ENCODE measurements at regions not wholly inside any gene's neighbourhood (a gene's known extent, or its start where the extent isn't known, plus 50 kb on each side); places are given as distances from the start of the nearest gene placed in this dataset. TPM values are rescaled to one million over a fixed set of nuclear protein-coding genes. Genes with fewer than 3 reads are reported as not detected.

- Histone ChIP-seq H3K4me2 (no peak overlapping the region), H3K9me2 (replicated peaks; ENCODE audit: insufficient read depth) (no peaks in the 10 kb centered on the region), H3K9me3 (ENCODE audit: low read depth) (no peaks in the 10 kb centered on the region), H2AFZ (no peak overlapping the region), H3K27ac (no peak overlapping the region), H3K4me3 (no peak overlapping the region), H3K36me3 (replicated peaks; ENCODE audit: insufficient read depth, low read depth) (no peaks in the 10 kb centered on the region), H3K4me1 (ENCODE audit: insufficient read depth) (peaks cover 5% of the 10 kb centered on the region), H3K27me3 (no peaks in the 10 kb centered on the region), H3K79me2 (no peaks in the 10 kb centered on the region), H4K20me1 (ENCODE audit: insufficient read depth, poor library complexity, severe bottlenecking) (no peaks in the 10 kb centered on the region)
- no peak for DNase-seq (ENCODE audit: low spot score)
- TF ChIP-seq EZH2phosphoT487 (IDR thresholded peaks at IDR 0.05; ENCODE audit: low read depth, severe bottlenecking, unreplicated experiment), result no peak
- no peak for TF ChIP-seq EZH2 (IDR thresholded peaks at IDR 0.05; ENCODE audit: borderline replicate concordance)
- TF ChIP-seq, protein P1, sequence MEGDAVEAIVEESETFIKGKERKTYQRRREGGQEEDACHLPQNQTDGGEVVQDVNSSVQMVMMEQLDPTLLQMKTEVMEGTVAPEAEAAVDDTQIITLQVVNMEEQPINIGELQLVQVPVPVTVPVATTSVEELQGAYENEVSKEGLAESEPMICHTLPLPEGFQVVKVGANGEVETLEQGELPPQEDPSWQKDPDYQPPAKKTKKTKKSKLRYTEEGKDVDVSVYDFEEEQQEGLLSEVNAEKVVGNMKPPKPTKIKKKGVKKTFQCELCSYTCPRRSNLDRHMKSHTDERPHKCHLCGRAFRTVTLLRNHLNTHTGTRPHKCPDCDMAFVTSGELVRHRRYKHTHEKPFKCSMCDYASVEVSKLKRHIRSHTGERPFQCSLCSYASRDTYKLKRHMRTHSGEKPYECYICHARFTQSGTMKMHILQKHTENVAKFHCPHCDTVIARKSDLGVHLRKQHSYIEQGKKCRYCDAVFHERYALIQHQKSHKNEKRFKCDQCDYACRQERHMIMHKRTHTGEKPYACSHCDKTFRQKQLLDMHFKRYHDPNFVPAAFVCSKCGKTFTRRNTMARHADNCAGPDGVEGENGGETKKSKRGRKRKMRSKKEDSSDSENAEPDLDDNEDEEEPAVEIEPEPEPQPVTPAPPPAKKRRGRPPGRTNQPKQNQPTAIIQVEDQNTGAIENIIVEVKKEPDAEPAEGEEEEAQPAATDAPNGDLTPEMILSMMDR (IDR thresholded peaks at IDR 0.05; ENCODE audit: poor library complexity), result no peak
- 95% methylated on average over 6 of the region's 6 CpGs for WGBS (ENCODE audit: low lambda C conversion rate, missing lambda C conversion rate)
These were observed 62.2 kb upstream of the ZNF462 start for GRCh38 chr9:106800701-106801270.

DNA sequence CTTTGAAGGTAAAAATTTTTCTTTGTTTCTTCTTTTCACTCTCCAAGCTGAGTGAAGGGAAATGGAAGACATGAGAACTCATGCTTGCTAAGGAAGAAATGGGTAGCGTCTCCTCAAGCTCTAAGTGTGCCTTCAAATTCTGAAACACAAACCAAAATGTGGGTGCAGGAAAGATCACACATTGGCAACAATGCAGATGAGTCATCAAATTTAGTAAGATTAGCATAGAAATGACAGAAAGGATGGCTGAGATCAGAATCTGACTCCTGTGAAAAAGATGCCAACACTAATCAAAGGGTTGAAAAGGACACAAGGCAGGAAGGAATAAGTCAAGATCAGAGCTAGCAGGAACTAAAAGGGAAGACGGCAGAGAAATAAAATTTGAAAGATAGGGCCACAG is 61.1 kb upstream of the ZNF462 start:
- Histone ChIP-seq H4K20me1 (ENCODE audit: insufficient read depth, poor library complexity, severe bottlenecking) (no peaks in the 10 kb centered on the region), H3K9me3 (ENCODE audit: low read depth) (no peaks in the 10 kb centered on the region), H3K4me2 (no peak overlapping the region), H3K27me3 (no peaks in the 10 kb centered on the region), H3K27ac (no peak overlapping the region), H3K9me2 (replicated peaks; ENCODE audit: insufficient read depth) (no peaks in the 10 kb centered on the region), H3K79me2 (no peaks in the 10 kb centered on the region), H3K4me1 (ENCODE audit: insufficient read depth) (peaks cover 5% of the 10 kb centered on the region), H2AFZ (no peak overlapping the region), H3K4me3 (no peak overlapping the region), H3K36me3 (replicated peaks; ENCODE audit: insufficient read depth, low read depth) (no peaks in the 10 kb centered on the region)
- TF ChIP-seq, protein P1 (IDR thresholded peaks at IDR 0.05; ENCODE audit: poor library complexity), result no peak
- TF ChIP-seq EZH2phosphoT487 (IDR thresholded peaks at IDR 0.05; ENCODE audit: low read depth, severe bottlenecking, unreplicated experiment) (no peak), EZH2 (IDR thresholded peaks at IDR 0.05; ENCODE audit: borderline replicate concordance) (no peak)
- WGBS (ENCODE audit: low lambda C conversion rate, missing lambda C conversion rate), result 91% methylated on average over 2 of the region's 2 CpGs
- DNase-seq (ENCODE audit: low spot score), result no peak

Small RNA genes lying in the stretch of these regions (microRNA-seq; reads per million reads assigned to microRNA genes)
- not detected for gene MIR8081

Small RNA genes lying in the stretch of these regions (small RNA-seq; reads per million reads assigned to genes)
- gene MIR8081, result not detected

Measured in hepatocyte (in vitro differentiated cells).